K562 (cell line): ENCODE measurements at regions not wholly inside any gene's neighbourhood (a gene's known extent, or its start where the extent isn't known, plus 50 kb on each side); places are given as distances from the start of the nearest gene placed in this dataset.
A peak's percentile ranks its signal among the peaks of the same experiment; 100 is the strongest.

Experiments used
- BRD9 ChIP-seq: fragments of 450-650 bp; IDR thresholded peaks from 2 replicates; pipeline ENCODE4 v1.6.1; 2018; ENCODE audit warnings: low read depth; ENCODE audit not compliant: partially characterized antibody
- RBM17 ChIP-seq: fragments of 200-400 bp; formaldehyde crosslinking; IDR thresholded peaks from 2 replicates; pipeline ENCODE4 v1.6.1; 2017; ENCODE audit warnings: low read depth, mild to moderate bottlenecking, low read length, borderline replicate concordance
- TF ChIP-seq, protein P1 (sequence below): fragments of 450-650 bp; IDR thresholded peaks from 2 replicates; pipeline ENCODE4 v1.6.1; 2016; ENCODE audit warnings: mild to moderate bottlenecking, moderate library complexity

DNA sequence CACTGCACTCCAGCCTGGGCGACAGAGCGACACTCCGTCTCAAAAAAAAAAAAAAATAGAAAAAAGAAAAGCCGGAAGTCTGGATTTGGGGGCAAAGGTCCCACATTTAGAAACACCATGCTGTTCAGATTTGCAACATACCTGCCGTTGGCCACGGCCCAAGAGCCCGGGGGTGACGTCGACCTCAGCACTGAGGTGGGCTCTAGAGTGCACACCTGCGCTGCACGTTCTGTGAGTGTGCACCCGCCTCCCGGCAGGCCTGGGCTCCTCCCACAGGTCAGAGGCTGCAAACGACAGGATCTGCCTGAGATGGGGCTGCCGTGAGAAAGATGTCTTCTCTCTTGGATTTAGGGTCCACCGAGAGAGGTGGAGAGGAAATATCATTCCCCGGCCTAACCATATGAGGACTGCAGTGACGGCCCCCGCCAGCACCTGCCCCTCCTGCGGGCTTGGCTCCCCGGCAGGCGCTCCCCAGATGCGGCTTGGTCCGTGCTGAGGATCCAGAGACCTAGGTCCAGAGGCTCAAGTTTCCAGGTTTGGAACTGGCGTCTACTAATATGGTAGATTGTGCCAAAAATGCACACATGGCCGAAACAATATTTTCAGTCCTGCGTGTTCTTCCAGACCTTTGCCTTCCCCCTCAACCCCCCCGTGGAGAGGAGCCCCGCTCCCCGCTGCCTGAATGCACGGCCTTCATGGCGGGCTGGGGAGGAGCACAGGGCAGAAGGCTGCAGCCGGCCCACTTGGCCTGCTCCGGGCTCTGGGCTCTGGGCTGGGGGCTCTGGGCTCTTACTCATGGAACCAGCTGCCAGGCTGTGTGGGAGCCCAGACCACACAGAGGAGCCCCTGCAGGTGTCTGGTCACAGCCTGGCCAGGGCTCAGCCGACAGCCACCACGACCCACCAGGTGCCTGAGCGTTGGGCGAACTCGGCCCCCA is 58.8 kb upstream of the FBRSL1 start (continued):
- no peak for TF ChIP-seq BRD9
- TF ChIP-seq, protein P1, sequence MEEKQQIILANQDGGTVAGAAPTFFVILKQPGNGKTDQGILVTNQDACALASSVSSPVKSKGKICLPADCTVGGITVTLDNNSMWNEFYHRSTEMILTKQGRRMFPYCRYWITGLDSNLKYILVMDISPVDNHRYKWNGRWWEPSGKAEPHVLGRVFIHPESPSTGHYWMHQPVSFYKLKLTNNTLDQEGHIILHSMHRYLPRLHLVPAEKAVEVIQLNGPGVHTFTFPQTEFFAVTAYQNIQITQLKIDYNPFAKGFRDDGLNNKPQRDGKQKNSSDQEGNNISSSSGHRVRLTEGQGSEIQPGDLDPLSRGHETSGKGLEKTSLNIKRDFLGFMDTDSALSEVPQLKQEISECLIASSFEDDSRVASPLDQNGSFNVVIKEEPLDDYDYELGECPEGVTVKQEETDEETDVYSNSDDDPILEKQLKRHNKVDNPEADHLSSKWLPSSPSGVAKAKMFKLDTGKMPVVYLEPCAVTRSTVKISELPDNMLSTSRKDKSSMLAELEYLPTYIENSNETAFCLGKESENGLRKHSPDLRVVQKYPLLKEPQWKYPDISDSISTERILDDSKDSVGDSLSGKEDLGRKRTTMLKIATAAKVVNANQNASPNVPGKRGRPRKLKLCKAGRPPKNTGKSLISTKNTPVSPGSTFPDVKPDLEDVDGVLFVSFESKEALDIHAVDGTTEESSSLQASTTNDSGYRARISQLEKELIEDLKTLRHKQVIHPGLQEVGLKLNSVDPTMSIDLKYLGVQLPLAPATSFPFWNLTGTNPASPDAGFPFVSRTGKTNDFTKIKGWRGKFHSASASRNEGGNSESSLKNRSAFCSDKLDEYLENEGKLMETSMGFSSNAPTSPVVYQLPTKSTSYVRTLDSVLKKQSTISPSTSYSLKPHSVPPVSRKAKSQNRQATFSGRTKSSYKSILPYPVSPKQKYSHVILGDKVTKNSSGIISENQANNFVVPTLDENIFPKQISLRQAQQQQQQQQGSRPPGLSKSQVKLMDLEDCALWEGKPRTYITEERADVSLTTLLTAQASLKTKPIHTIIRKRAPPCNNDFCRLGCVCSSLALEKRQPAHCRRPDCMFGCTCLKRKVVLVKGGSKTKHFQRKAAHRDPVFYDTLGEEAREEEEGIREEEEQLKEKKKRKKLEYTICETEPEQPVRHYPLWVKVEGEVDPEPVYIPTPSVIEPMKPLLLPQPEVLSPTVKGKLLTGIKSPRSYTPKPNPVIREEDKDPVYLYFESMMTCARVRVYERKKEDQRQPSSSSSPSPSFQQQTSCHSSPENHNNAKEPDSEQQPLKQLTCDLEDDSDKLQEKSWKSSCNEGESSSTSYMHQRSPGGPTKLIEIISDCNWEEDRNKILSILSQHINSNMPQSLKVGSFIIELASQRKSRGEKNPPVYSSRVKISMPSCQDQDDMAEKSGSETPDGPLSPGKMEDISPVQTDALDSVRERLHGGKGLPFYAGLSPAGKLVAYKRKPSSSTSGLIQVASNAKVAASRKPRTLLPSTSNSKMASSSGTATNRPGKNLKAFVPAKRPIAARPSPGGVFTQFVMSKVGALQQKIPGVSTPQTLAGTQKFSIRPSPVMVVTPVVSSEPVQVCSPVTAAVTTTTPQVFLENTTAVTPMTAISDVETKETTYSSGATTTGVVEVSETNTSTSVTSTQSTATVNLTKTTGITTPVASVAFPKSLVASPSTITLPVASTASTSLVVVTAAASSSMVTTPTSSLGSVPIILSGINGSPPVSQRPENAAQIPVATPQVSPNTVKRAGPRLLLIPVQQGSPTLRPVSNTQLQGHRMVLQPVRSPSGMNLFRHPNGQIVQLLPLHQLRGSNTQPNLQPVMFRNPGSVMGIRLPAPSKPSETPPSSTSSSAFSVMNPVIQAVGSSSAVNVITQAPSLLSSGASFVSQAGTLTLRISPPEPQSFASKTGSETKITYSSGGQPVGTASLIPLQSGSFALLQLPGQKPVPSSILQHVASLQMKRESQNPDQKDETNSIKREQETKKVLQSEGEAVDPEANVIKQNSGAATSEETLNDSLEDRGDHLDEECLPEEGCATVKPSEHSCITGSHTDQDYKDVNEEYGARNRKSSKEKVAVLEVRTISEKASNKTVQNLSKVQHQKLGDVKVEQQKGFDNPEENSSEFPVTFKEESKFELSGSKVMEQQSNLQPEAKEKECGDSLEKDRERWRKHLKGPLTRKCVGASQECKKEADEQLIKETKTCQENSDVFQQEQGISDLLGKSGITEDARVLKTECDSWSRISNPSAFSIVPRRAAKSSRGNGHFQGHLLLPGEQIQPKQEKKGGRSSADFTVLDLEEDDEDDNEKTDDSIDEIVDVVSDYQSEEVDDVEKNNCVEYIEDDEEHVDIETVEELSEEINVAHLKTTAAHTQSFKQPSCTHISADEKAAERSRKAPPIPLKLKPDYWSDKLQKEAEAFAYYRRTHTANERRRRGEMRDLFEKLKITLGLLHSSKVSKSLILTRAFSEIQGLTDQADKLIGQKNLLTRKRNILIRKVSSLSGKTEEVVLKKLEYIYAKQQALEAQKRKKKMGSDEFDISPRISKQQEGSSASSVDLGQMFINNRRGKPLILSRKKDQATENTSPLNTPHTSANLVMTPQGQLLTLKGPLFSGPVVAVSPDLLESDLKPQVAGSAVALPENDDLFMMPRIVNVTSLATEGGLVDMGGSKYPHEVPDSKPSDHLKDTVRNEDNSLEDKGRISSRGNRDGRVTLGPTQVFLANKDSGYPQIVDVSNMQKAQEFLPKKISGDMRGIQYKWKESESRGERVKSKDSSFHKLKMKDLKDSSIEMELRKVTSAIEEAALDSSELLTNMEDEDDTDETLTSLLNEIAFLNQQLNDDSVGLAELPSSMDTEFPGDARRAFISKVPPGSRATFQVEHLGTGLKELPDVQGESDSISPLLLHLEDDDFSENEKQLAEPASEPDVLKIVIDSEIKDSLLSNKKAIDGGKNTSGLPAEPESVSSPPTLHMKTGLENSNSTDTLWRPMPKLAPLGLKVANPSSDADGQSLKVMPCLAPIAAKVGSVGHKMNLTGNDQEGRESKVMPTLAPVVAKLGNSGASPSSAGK = peak; percentile 63
- TF ChIP-seq RBM17 = no peak
